PC-3 (cell line): ENCODE measurements at regions not wholly inside any gene's neighbourhood (a gene's known extent, or its start where the extent isn't known, plus 50 kb on each side); places are given as distances from the start of the nearest gene placed in this dataset.

Experiments
- ATAC-seq: fragments of 200-7000 bp; cut with Tn5 transposase; 2 replicates; pipeline ENCODE4 v1.9.1; 2020; ENCODE audit warnings: mild to moderate bottlenecking, moderate library complexity
- BruUV-seq: library from RNA; stranded (reverse); fragments of 400-500 nt; replicated peaks from 2 replicates; lab custom pipeline; 2021; lab: Mats Ljungman, UMichigan
- CTCF ChIA-PET: fragments of 300-600 bp; sonication (Branson Sonifier 250); formaldehyde crosslinking; loops from one replicate; lab custom pipeline; 2022; ENCODE audit warnings: antibody characterized with exemption; lab: Charles Lee
- POLR2A ChIA-PET: fragments of 300-600 bp; sonication (Branson Sonifier 250); formaldehyde crosslinking; loops from one replicate; lab custom pipeline; 2022; ENCODE audit warnings: antibody characterized with exemption; ENCODE audit not compliant: unreplicated experiment; lab: Charles Lee
- DNase-seq: peaks from one replicate; pipeline ENCODE4 v3.0.0-alpha.2; 2015
- H2AFZ ChIP-seq: fragments of 300-600 bp; sonication (generic); 2 replicates; pipeline ENCODE4 v1.6.0; 2016; ENCODE audit warnings: antibody characterized with exemption, low read length
- H3F3A ChIP-seq: fragments of 300-600 bp; sonication (generic); one replicate; pipeline ENCODE4 v1.6.0; 2017; ENCODE audit warnings: antibody characterized with exemption, low read length, control low read depth, mild to moderate bottlenecking; ENCODE audit not compliant: unreplicated experiment
- H3K27ac ChIP-seq: fragments of 300-600 bp; sonication (generic); 2 replicates; pipeline ENCODE4 v1.5.1; 2016; ENCODE audit warnings: mild to moderate bottlenecking, low read length
- H3K27me3 ChIP-seq: fragments of 300-600 bp; sonication (generic); 2 replicates; pipeline ENCODE4 v1.6.1; 2016; ENCODE audit warnings: low read length, mixed read lengths
- H3K36me3 ChIP-seq: fragments of 300-600 bp; sonication (generic); 2 replicates; pipeline ENCODE4 v1.6.1; 2016; ENCODE audit warnings: low read depth, mixed run types, low read length, mixed read lengths
- H3K4me1 ChIP-seq: fragments of 300-600 bp; sonication (generic); 2 replicates; pipeline ENCODE4 v1.5.1; 2016; ENCODE audit warnings: low read length; ENCODE audit not compliant: insufficient read depth
- H3K4me2 ChIP-seq: fragments of 300-600 bp; sonication (generic); 2 replicates; pipeline ENCODE4 v1.6.0; 2016; ENCODE audit warnings: low read length
- H3K4me3 ChIP-seq: fragments of 300-600 bp; sonication (generic); 2 replicates; pipeline ENCODE4 v1.5.1; 2016; ENCODE audit warnings: mild to moderate bottlenecking, low read length, mixed read lengths
- H3K79me2 ChIP-seq: fragments of 300-600 bp; sonication (generic); 2 replicates; pipeline ENCODE4 v1.6.1; 2017; ENCODE audit warnings: low read length, mixed read lengths
- H3K9ac ChIP-seq: fragments of 300-600 bp; sonication (generic); 2 replicates; pipeline ENCODE4 v1.6.0; 2016; ENCODE audit warnings: mild to moderate bottlenecking, low read length
- H3K9me2 ChIP-seq: fragments of 300-600 bp; sonication (generic); replicated peaks from 2 replicates; pipeline ENCODE4 v1.6.1; 2016; ENCODE audit warnings: mixed run types, low read length, mixed read lengths
- H3K9me3 ChIP-seq: fragments of 300-600 bp; sonication (generic); 2 replicates; pipeline ENCODE4 v1.6.1; 2016; ENCODE audit warnings: low read length, mixed read lengths
- H4K20me1 ChIP-seq: fragments of 300-600 bp; sonication (generic); 2 replicates; pipeline ENCODE4 v1.6.1; 2016; ENCODE audit warnings: low read length, mixed read lengths
- EZH2 ChIP-seq: fragments of 300-600 bp; sonication (generic); IDR thresholded peaks from one replicate; pipeline ENCODE4 v1.6.1; 2017; ENCODE audit warnings: antibody characterized with exemption, mild to moderate bottlenecking, low read length; ENCODE audit not compliant: unreplicated experiment
- EZH2phosphoT487 ChIP-seq: fragments of 300-600 bp; sonication (generic); IDR thresholded peaks from 2 replicates; pipeline ENCODE4 v1.6.1; 2018; ENCODE audit warnings: mild to moderate bottlenecking, antibody characterized with exemption, low read length, borderline replicate concordance
- intact Hi-C: fragments of 100-400 bp; cut with micrococcal nuclease; formaldehyde crosslinking; loops from 2 replicates; pipeline ENCODE4 v1.9.0; 2023
- TF ChIP-seq, protein P1 (sequence below): fragments of 300-600 bp; sonication (generic); conservative IDR thresholded peaks from 2 replicates; pipeline ENCODE4 v1.5.1; 2017; ENCODE audit warnings: antibody characterized with exemption, low read depth, mild to moderate bottlenecking, low read length

GRCh38 chr7:47027695-47028240 is 554.1 kb downstream of the TNS3 start:
- Histone ChIP-seq H3K79me2 (no peaks in the 10 kb centered on the region), H3K9me2 (no peaks in the 10 kb centered on the region), H2AFZ (no peak overlapping the region), H3K9me3 (no peaks in the 10 kb centered on the region), H4K20me1 (no peaks in the 10 kb centered on the region), H3K4me1 (no peaks in the 10 kb centered on the region), H3K9ac (no peak overlapping the region), H3F3A (no peaks in the 10 kb centered on the region), H3K27me3 (no peaks in the 10 kb centered on the region), H3K4me2 (no peak overlapping the region), H3K36me3 (no peaks in the 10 kb centered on the region), H3K27ac (no peak overlapping the region), H3K4me3 (no peak overlapping the region)
- POLR2A ChIA-PET: no interaction called here
- TF ChIP-seq, protein P1, sequence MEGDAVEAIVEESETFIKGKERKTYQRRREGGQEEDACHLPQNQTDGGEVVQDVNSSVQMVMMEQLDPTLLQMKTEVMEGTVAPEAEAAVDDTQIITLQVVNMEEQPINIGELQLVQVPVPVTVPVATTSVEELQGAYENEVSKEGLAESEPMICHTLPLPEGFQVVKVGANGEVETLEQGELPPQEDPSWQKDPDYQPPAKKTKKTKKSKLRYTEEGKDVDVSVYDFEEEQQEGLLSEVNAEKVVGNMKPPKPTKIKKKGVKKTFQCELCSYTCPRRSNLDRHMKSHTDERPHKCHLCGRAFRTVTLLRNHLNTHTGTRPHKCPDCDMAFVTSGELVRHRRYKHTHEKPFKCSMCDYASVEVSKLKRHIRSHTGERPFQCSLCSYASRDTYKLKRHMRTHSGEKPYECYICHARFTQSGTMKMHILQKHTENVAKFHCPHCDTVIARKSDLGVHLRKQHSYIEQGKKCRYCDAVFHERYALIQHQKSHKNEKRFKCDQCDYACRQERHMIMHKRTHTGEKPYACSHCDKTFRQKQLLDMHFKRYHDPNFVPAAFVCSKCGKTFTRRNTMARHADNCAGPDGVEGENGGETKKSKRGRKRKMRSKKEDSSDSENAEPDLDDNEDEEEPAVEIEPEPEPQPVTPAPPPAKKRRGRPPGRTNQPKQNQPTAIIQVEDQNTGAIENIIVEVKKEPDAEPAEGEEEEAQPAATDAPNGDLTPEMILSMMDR: no peak
- no peak for TF ChIP-seq EZH2
- TF ChIP-seq EZH2phosphoT487: no peak
- DNase-seq: no peak
- no TSS peak for BruUV-seq
- CTCF ChIA-PET: no interaction called here
- no peak for ATAC-seq
- intact Hi-C loops: no loop called here

DNA sequence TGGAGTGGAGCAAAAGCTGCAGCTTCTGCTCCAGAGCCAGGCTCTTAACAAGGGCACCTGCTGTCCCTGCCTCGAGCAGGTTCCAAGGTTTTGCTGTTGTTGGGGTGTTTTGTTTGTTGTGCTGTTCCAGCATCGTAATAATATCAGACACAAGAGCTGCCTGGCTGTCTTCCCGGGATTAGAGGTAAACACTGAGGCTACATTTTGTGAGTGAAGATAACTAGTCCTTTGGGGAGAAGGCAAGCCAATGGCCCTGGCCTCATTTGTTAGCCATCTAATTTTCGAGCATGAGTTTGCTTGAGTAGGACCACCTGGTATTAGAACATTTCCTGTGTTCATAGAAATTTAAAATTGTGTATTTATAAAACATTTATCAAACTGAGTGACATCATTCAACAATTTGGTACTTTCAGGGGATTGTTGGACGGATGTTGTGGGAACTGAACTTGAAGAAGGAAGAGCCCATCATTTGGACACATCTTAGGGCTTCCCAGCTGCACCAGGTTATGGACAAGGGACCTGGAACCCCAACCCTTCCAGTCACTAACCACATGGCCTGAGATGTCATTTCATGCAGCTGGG is 555.0 kb downstream of the TNS3 start:
- Histone ChIP-seq H3K4me2 (no peak overlapping the region), H3K4me1 (no peaks in the 10 kb centered on the region), H3K9ac (no peak overlapping the region), H3K4me3 (no peak overlapping the region), H3K36me3 (no peaks in the 10 kb centered on the region), H3K79me2 (no peaks in the 10 kb centered on the region), H4K20me1 (no peaks in the 10 kb centered on the region), H3F3A (no peaks in the 10 kb centered on the region), H2AFZ (no peak overlapping the region), H3K9me2 (no peaks in the 10 kb centered on the region), H3K27me3 (no peaks in the 10 kb centered on the region), H3K27ac (no peak overlapping the region), H3K9me3 (no peaks in the 10 kb centered on the region)
- DNase-seq: no peak
- intact Hi-C loops: no loop called here
- ChIA-PET CTCF (no interaction called here), POLR2A (no interaction called here)
- BruUV-seq: no TSS peak
- ATAC-seq: no peak
- TF ChIP-seq, protein P1: no peak
- TF ChIP-seq EZH2 (no peak), EZH2phosphoT487 (no peak)

- TF ChIP-seq EZH2 (no peak), EZH2phosphoT487 (no peak)
- TF ChIP-seq, protein P1: no peak
- Histone ChIP-seq H3K4me3 (no peak overlapping the region), H3K79me2 (no peaks in the 10 kb centered on the region), H2AFZ (no peak overlapping the region), H3K9me2 (no peaks in the 10 kb centered on the region), H3K4me2 (no peak overlapping the region), H4K20me1 (no peaks in the 10 kb centered on the region), H3K9ac (no peak overlapping the region), H3K9me3 (no peaks in the 10 kb centered on the region), H3F3A (no peaks in the 10 kb centered on the region), H3K4me1 (no peaks in the 10 kb centered on the region), H3K36me3 (no peaks in the 10 kb centered on the region), H3K27me3 (no peaks in the 10 kb centered on the region), H3K27ac (no peak overlapping the region)
- intact Hi-C loops: no loop called here
- no peak for ATAC-seq
- BruUV-seq: no TSS peak
- no peak for DNase-seq
- POLR2A ChIA-PET: no interaction called here
- CTCF ChIA-PET: no interaction called here
These were observed 556.9 kb downstream of the TNS3 start for GRCh38 chr7:47024991-47025390.
